ENCODE measurements at regions not wholly inside any gene's neighbourhood (a gene's known extent, or its start where the extent isn't known, plus 50 kb on each side); places are given as distances from the start of the nearest gene placed in this dataset.

GRCh38 chr11:95375886-95376285, 144.9 kb upstream of the SESN3 start:
- TF ChIP-seq ELF1 (IDR thresholded peaks at IDR 0.05), result no peak
- no peak for TF ChIP-seq TAF1 (IDR thresholded peaks at IDR 0.05; ENCODE audit: borderline replicate concordance, low read depth, low read length)
- TF ChIP-seq RAD21 (IDR thresholded peaks at IDR 0.05; ENCODE audit: low read length), result no peak
- no peak for TF ChIP-seq REST (IDR thresholded peaks at IDR 0.05; ENCODE audit: low read depth, low read length)
- TF ChIP-seq SMC3 (IDR thresholded peaks at IDR 0.05; ENCODE audit: low read depth, low read length), result no peak
- TF ChIP-seq NRF1 (IDR thresholded peaks at IDR 0.05; ENCODE audit: low read depth, low read length), result no peak
- TF ChIP-seq NFIC (IDR thresholded peaks at IDR 0.05; ENCODE audit: borderline replicate concordance), result no peak
- no peak for TF ChIP-seq YY1 (IDR thresholded peaks at IDR 0.05; ENCODE audit: low read depth)
- TF ChIP-seq TEAD4 (IDR thresholded peaks at IDR 0.05; ENCODE audit: borderline replicate concordance, insufficient read depth), result no peak
- TF ChIP-seq CTCF (IDR thresholded peaks at IDR 0.05), result no peak
- no peaks in the 10 kb centered on the region for H3K36me3 ChIP-seq (replicated peaks in 1 of 2; ENCODE audit: control insufficient read depth in 1 of 2, insufficient read depth in 2 of 2, low read length in 1 of 2)
- POLR2A ChIA-PET, result no interaction called here
- 41% methylated on average over 3 of the region's 3 CpGs for WGBS (ENCODE audit: low lambda C conversion rate)
- H3K9me2 ChIP-seq, result no peaks in the 10 kb centered on the region
- H3K4me3 ChIP-seq (ENCODE audit: low read depth in 2 of 2, low read length in 1 of 2), result no peak overlapping the region
- no peak overlapping the region for H3K9ac ChIP-seq
- CTCF ChIA-PET, result interaction anchor here (1.0 kb wide), 1 partner anchor 169 kb away, joined by 3 read pairs; no protein-coding TSS in a partner anchor
- H3K4me2 ChIP-seq, result no peak overlapping the region
- H3F3A ChIP-seq (replicated peaks; ENCODE audit: insufficient read depth), result no peaks in the 10 kb centered on the region
- no peak overlapping the region for H3K27ac ChIP-seq (ENCODE audit: low read depth in 2 of 2, low read length in 1 of 2)
- no peak overlapping the region for H2AFZ ChIP-seq (ENCODE audit: low read depth)
- no peaks in the 10 kb centered on the region for H3K79me2 ChIP-seq (ENCODE audit: insufficient read depth)
- H4K20me1 ChIP-seq (ENCODE audit: insufficient read depth), result no peaks in the 10 kb centered on the region
- H3K4me1 ChIP-seq (ENCODE audit: control insufficient read depth in 1 of 2, insufficient read depth in 2 of 2, low read depth in 1 of 2, low read length in 1 of 2), result peaks cover 0 to 3% of the 10 kb centered on the region in 2 experiments; a peak in 2 of 4 replicates
- no peaks in the 10 kb centered on the region for H3K9me3 ChIP-seq
- H3K27me3 ChIP-seq (ENCODE audit: insufficient read depth), result no peaks in the 10 kb centered on the region
- no peak for DNase-seq

GRCh38 chr11:95375451-95375850, 144.4 kb upstream of the SESN3 start:
- TF ChIP-seq EP300 (IDR thresholded peaks at IDR 0.05; ENCODE audit: borderline replicate concordance in 1 of 2, low read depth in 1 of 2, low read length in 1 of 2) (peak in 1 of 2 experiments; percentile 7; a peak in 1 of 4 replicates), MXI1 (IDR thresholded peaks at IDR 0.05; ENCODE audit: low read depth, low read length) (no peak)
- ChIA-PET POLR2A (no interaction called here), CTCF (no interaction called here)
- no peaks in the 10 kb centered on the region for H3K36me3 ChIP-seq (replicated peaks in 1 of 2; ENCODE audit: control insufficient read depth in 1 of 2, insufficient read depth in 2 of 2, low read length in 1 of 2)
- no peaks in the 10 kb centered on the region for H3F3A ChIP-seq (replicated peaks; ENCODE audit: insufficient read depth)
- no peak for DNase-seq
- no peak overlapping the region for H3K4me2 ChIP-seq
- H3K4me1 ChIP-seq (ENCODE audit: control insufficient read depth in 1 of 2, insufficient read depth in 2 of 2, low read depth in 1 of 2, low read length in 1 of 2), result peaks cover 0 to 3% of the 10 kb centered on the region in 2 experiments; a peak in 2 of 4 replicates
- no peak overlapping the region for H3K4me3 ChIP-seq (ENCODE audit: low read depth in 2 of 2, low read length in 1 of 2)
- no peaks in the 10 kb centered on the region for H3K79me2 ChIP-seq (ENCODE audit: insufficient read depth)
- no peaks in the 10 kb centered on the region for H3K9me2 ChIP-seq
- no peaks in the 10 kb centered on the region for H3K9me3 ChIP-seq
- no peaks in the 10 kb centered on the region for H4K20me1 ChIP-seq (ENCODE audit: insufficient read depth)
- 89% methylated on average over 1 of the region's 1 CpG for WGBS (ENCODE audit: low lambda C conversion rate)
- H3K27me3 ChIP-seq (ENCODE audit: insufficient read depth), result no peaks in the 10 kb centered on the region
- H2AFZ ChIP-seq (ENCODE audit: low read depth), result no peak overlapping the region
- no peak overlapping the region for H3K9ac ChIP-seq
- H3K27ac ChIP-seq (ENCODE audit: low read depth in 2 of 2, low read length in 1 of 2), result no peak overlapping the region
